CD4-positive, alpha-beta T cell treated with Interleukin-2 at 100 ng/mL for 4 hours (primary cell): ENCODE measurements at regions not wholly inside any gene's neighbourhood (a gene's known extent, or its start where the extent isn't known, plus 50 kb on each side); places are given as distances from the start of the nearest gene placed in this dataset.

ENCODE experiments used
- DNase-seq: peaks from one replicate; pipeline ENCODE4 v3.0.0-alpha.2; 2020; ENCODE audit warnings: low spot score

- no peak for DNase-seq
Observed at GRCh38 chr3:150090877-150091276, 120.2 kb upstream of the PFN2 start.

- DNase-seq, result no peak
Observed at GRCh38 chr3:150090006-150090405, 119.3 kb upstream of the PFN2 start.

GRCh38 chr3:150084128-150084527 lies 113.4 kb upstream of the PFN2 start:
- no peak for DNase-seq

- DNase-seq, result no peak
Observed at GRCh38 chr3:150083655-150084042, 113.0 kb upstream of the PFN2 start.

- no peak for DNase-seq
Observed at GRCh38 chr3:150082898-150083654, 112.4 kb upstream of the PFN2 start.

- DNase-seq, result no peak
Observed at GRCh38 chr3:150081084-150081483, 110.4 kb upstream of the PFN2 start.

- no peak for DNase-seq
Observed at GRCh38 chr3:150080058-150080730, 109.5 kb upstream of the PFN2 start.

- no peak for DNase-seq
Observed at GRCh38 chr3:150079029-150079739, 108.5 kb upstream of the PFN2 start.

- no peak for DNase-seq
Observed at GRCh38 chr3:150077581-150078247, 107.0 kb upstream of the PFN2 start.

- no peak for DNase-seq
Observed at GRCh38 chr3:150077107-150077506, 106.4 kb upstream of the PFN2 start.

- DNase-seq, result no peak
Observed at GRCh38 chr3:150076443-150076842, 105.7 kb upstream of the PFN2 start.

GRCh38 chr3:150075417-150075865 lies 104.7 kb upstream of the PFN2 start:
- no peak for DNase-seq

- DNase-seq, result no peak
Observed at GRCh38 chr3:150074697-150075416, 104.2 kb upstream of the PFN2 start.

GRCh38 chr3:150074277-150074676 lies 103.6 kb upstream of the PFN2 start:
- DNase-seq, result no peak

- no peak for DNase-seq
Observed at GRCh38 chr3:150073513-150073912, 102.8 kb upstream of the PFN2 start.

GRCh38 chr3:150073031-150073430 lies 102.3 kb upstream of the PFN2 start:
- no peak for DNase-seq

- DNase-seq, result no peak
Observed at GRCh38 chr3:150072576-150072975, 101.9 kb upstream of the PFN2 start.

GRCh38 chr3:150070271-150070670 lies 99.6 kb upstream of the PFN2 start:
- DNase-seq, result no peak

- DNase-seq, result no peak
Observed at GRCh38 chr3:150069633-150070032, 98.9 kb upstream of the PFN2 start.

- no peak for DNase-seq
Observed at GRCh38 chr3:150069154-150069527, 98.4 kb upstream of the PFN2 start.

- no peak for DNase-seq
Observed at GRCh38 chr3:150068440-150069153, 97.9 kb upstream of the PFN2 start.
